GM21786 (cell line): ENCODE measurements at regions not wholly inside any gene's neighbourhood (a gene's known extent, or its start where the extent isn't known, plus 50 kb on each side); places are given as distances from the start of the nearest gene placed in this dataset.
"Not testable (repeated sequence)": the region's sequence is repeated elsewhere in the genome, so short reads cannot be mapped to it uniquely, and the experiment has no call there.

ENCODE experiments used
- ATAC-seq: cut with Tn5 transposase; IDR thresholded peaks from one replicate; pipeline ENCODE4 v1.9.1; 2021; ENCODE audit not compliant: unreplicated experiment

- ATAC-seq: no peak
Observed at GRCh38 chr3:164302622-164303021, 775.7 kb downstream of the SI start.

- not testable (repeated sequence) for ATAC-seq
Observed at GRCh38 chr3:164291486-164291885, 786.8 kb downstream of the SI start.

GRCh38 chr3:164278550-164278949 lies 799.7 kb downstream of the SI start:
- no peak for ATAC-seq

DNA sequence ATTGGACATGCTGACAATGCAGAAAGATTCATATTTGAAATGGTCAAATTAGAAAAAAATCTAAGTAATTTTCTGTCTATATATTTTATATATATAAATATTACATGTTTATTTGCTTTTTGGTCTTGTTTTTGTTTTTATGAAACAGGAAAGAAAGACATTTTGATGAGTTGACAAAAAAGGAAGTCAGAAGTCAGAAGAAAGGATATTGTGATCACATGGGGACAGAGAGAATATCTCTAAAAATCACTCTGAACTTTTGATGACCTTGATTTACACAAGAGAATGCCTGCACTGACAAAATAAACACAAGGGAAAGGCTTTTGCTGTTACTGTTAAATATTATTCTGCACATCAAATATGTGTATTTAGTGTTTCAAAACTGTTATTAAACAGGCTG lies 811.2 kb downstream of the SI start:
- no peak for ATAC-seq

DNA sequence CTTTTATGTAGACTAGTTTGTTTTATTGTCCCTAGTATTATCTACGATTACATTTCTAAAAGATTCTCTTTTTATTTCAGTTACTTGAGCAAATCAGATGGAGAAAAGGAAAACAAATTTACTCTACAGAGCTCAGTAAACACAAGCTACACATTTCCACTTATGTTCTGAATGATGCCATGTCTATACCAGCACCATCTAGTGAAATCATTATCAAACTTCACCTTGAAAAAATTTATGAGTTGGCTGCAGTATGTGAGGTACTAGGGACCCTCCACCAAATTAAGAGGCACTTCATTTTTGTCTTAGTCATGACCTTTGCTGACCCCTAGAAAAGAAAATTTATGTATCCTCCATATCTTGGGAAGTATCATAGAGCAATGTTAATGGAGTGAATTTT lies 827.4 kb downstream of the SI start:
- no peak for ATAC-seq

- ATAC-seq: no peak
Observed at GRCh38 chr3:164236851-164237250, 841.4 kb downstream of the SI start.

- ATAC-seq: no peak
Observed at GRCh38 chr3:164235289-164236028, 842.8 kb downstream of the SI start.

GRCh38 chr3:164233951-164234350 lies 844.3 kb downstream of the SI start:
- ATAC-seq: no peak

GRCh38 chr3:164231718-164232117 lies 846.6 kb downstream of the SI start:
- ATAC-seq: no peak

DNA sequence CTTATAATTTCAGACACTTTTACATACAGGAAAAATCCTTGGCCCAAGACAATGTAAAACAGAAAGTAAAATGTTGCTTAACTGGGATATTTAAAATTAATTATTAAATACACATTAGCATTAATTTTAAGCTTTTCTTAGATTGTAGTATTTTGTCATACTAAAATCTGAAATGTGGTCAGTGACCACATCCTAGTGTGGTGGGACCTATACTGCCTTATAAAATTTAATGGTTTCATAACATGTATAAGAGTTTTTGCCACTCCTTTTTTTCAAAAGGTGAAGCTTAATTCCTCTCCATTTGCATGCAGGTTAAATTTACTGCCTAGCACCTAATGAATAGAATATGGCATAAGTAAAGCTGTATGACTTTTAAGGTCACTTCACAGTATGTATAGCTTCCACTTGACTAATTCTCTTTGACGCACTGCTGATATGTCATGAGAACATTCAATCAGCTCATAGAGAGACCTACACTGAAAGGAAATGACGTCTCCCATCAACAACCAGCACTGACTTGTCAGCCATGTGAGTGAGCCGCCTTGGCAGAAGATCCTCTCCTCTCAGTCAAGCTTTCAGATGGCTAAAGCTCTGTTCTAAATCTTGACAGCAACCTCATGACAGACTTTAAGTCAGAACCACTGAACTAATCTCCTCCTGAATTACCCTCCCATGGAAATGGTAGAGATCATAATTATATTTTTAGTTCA lies 847.8 kb downstream of the SI start:
- ATAC-seq: no peak

GRCh38 chr3:164224126-164224525 lies 854.2 kb downstream of the SI start:
- ATAC-seq: no peak

GRCh38 chr3:164222197-164222596 lies 856.1 kb downstream of the SI start:
- no peak for ATAC-seq

DNA sequence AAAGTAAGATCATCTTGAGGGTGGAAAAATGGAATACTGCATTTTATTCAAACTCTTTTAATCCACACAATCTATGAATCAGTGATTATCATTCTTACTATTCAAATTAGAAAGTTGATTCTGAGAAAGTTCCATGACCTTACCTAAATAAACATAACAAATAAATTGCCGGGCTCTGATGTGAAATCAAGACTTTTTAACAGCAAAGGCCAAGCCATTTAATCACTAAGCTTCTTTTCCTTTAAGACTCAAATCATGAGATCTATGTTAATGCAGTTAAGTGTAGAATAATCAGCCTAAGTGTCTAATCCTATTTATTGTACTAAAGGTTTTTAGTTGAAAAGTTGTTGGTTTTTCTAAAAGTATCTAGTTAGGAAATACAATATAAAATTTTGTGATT lies 857.0 kb downstream of the SI start:
- no peak for ATAC-seq

- no peak for ATAC-seq
Observed at GRCh38 chr3:164209363-164209762, 868.9 kb downstream of the SI start.

- ATAC-seq: no peak
Observed at GRCh38 chr3:164208821-164209220, 869.5 kb downstream of the SI start.

DNA sequence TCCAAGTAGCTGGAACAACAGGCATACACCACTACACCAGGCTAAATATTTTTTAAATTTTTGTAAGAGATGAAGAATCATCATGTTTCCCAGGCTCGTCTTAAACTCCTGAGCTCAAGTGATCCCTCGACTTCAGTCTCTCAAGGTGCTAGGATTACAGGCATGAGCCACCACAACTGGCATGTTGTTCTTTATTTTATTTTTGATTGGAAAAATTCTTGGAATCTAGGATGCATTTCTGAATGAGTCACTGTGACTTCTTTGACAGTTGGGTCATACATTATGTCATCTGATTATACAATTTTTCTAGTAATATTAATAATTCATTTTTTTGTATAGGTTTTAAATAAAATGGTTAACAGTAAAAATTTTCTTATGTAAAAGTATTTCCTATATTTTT lies 870.2 kb downstream of the SI start:
- ATAC-seq: no peak

- no peak for ATAC-seq
Observed at GRCh38 chr3:164200053-164200823, 878.1 kb downstream of the SI start.

GRCh38 chr3:164196477-164196876 lies 881.8 kb downstream of the SI start:
- no peak for ATAC-seq

GRCh38 chr3:164194842-164195241 lies 883.5 kb downstream of the SI start:
- ATAC-seq: no peak

- ATAC-seq: no peak
Observed at GRCh38 chr3:164192974-164193373, 885.3 kb downstream of the SI start.

DNA sequence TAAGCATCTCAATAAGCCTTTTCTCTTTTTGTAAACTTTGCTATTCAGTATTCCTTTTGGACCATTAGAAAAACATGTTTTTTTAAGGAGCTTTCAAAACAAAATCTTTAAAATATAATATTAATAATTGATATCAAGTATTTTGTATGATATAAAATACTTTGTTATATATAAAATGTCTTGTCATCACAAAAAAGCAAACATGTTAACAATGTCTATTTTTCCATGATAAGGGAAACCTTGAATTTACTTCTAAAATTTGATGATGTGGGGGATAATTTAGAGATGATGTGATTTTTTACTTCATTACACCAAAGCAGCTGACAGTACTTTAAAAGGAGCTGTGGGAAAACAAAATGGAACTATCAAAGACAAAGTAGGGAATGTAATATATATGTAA lies 887.7 kb downstream of the SI start:
- ATAC-seq: no peak

GRCh38 chr3:164186095-164186494 lies 892.2 kb downstream of the SI start:
- no peak for ATAC-seq
